ENCODE measurements at regions not wholly inside any gene's neighbourhood (a gene's known extent, or its start where the extent isn't known, plus 50 kb on each side); places are given as distances from the start of the nearest gene placed in this dataset.

DNA sequence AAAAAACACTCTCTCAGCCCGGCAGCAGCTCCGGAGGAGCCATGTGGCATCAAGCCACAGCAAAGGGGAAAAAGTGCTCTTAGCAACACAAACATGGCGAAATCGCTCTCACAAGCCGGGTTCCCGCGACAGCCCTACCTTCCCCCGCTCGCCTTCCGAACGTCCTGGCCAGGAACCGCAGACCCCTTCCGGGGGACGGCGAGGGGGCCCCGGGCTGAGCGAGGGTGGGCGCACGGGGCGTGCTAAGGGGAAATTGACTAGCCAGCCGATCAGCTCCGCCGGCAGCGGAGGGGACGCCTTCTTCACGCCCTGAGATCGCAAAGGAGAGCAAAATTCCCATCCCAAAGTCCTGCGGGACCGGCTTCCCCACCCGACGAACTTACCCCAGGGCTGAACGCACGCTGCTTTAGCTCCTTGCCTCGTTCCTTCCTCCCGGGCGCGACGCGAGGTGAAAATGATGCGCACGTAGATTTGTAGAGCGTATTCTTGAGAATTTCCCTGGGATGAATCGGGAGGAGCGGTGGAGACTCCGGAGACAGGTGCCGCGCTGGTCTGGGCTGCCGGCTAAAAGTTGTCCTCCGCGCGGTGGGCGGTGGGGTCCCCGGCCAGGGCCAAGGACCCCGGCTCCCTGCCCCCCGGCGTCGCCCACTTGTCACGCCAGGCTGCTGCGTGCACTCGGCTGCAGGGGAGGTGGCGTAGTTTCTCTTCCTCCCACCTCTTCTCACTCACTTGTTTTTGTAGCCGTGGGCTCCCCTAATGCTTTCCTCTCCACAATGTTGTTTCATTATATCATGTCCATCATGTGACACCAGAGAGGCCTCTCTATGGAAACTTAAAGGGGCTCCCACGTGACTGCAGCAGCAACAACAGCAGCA, 220.1 kb upstream of the MKLN1 start:
- peak; percentile 49 to 64 for DNase-seq (ENCODE audit: low read depth in 2 of 2)

DNA sequence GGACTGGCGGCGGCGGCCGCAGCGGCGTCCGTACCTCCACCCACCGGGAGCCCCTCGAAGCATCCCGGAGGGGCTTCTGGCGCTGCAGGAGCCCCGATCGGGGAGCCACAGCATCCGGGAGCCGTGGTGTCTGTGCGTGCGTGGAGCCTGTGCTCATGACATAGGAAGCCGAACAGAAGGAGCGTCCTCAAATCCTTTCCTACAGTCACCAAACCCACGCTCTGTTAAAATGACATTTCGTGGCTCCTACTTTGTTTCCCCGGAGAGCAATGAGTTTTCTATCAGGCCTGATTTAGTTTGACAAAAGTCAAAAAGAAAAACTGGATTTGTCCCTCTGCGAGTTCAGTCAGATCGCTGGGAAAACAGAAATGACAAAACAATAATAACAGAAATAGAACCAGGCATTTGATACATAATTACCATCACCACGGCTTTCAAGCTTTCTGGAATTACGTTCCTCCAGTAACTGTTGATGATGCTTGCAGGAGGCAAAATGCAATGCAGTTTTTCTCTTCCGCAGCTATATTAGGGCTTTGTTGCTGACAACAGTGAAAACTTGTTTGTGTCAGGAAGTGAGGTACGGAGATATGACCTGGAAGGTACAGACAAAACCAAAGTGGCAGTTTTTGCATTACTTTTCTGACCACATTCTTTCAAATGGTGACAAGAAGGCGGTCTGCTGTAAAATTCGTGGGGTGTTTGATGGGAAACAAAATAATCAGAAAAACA, 219.3 kb upstream of the MKLN1 start:
- no peak for DNase-seq (ENCODE audit: low read depth in 2 of 2)

DNA sequence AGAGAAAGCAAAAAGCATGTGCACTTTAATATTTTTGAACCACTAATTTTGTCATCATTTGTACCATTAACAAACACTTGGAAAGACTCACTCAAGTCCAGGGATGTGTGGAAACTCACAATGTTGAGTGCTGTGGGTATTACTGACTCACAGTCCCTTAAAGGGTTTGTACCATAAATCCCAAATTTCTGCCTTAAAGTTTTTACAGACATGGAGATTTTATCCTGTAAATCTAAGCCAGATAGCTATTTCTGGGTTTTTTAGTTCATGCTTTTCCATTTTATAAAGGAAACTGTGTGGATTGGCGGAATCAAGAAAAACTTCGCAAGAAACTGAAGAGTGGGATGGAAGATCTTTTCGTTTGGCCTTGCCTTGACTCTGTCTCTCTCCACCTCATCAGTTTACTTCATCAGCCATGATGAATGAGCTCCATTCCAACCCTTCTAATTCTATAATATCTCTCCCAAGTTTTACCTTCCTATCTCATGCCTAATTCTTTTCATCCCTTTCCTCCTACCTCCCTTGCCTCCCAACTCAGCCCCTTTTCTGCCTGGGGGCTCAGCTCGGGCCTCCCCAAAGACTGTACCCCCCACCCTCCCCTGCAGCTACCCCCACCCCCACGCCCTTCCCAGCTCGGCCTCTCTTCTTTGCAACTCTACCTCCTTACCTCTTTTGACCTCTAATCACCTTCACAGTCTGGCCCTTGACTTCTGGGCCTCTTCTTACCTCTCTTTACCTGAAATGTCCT, 218.5 kb upstream of the MKLN1 start:
- DNase-seq (ENCODE audit: low read depth in 2 of 2), result no peak

DNA sequence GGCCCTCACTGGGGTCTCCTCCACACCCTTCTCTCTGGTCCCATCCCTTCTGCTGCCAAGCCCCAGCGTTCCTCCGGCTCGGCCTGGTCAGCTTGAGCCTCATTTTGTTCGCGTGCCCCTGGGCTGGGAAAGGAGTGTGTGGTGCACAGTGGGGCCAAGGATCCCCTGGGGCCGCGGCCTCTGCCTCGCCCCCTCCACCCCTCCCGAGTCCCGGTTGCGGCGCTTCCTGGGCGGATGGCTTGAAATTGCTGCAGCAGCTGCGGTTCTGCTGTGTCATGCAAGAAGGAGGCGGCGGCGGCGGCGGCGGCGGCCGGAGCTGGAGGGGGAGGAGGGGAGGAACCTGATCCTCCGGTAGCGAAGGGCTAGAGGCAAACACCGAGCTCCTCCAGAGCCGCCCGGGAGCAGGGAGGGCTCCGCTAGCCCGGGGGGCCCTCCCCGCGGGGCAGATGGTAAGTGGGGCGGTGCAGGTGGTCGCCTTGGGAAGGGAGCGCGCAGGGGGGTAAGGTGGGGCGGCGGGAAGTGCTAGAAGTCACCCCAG, 217.8 kb upstream of the MKLN1 start:
- DNase-seq (ENCODE audit: low read depth in 2 of 2), result peak; percentile 51 to 53

DNA sequence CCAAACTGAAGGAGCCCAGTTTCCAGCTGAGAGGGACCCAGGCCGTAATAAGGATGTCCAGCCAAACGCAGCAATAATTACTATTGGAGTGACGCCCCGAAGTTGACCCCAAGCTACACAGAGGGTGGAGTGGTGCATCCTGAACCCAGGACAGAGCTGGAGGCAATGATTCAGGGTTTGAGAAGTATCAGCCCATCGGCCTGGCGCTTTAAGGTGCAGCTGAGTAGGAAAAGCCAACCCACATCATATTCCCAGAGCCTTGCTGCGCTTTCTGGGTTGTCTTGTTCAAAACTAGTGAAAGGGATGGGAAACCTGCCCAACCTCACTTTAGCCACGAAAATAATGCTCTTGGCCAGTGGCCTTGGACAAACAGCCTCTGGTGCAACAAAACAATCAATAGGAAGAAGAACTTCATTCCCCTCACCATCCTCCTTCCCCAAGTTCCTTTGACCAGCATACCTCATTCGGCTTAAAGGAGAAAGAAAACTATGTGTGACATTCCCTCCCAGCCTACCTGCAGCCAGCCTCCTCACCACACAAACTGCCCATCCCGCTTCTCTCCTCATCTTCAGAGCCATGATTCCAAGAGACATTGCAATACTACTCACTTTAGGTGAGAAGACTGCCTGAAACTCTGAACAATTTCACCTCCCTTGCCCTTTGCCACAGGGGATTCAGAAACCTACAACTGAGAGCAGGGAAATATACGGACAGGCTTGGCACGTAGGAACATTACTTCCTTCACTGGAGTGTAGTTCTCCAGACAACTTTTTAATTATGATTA, 217.2 kb upstream of the MKLN1 start:
- DNase-seq (ENCODE audit: low read depth in 2 of 2), result no peak

DNA sequence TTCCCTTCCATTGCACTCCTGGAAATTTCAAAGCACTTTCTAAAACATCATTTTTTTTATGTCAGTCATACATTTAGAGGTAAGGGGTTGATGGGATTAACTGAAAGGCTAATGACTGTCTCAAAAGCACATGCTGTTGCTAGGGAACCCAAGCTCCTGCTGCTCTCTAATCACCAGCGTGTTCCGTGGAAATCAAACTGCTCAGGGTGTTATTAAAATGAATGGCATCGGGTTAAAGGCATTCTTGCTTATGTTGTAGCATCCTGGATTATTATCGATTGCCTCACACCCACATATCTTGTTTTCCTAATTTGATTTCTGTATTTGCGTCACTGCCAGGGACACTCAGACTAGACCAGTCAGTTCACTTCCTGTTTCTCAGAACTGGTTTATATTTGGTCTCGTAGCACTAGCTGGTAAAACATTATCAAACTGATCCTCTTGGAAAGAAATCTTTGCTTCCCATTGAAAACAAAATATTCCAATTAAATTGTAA, 216.5 kb upstream of the MKLN1 start:
- no peak for DNase-seq (ENCODE audit: low read depth in 2 of 2)

DNA sequence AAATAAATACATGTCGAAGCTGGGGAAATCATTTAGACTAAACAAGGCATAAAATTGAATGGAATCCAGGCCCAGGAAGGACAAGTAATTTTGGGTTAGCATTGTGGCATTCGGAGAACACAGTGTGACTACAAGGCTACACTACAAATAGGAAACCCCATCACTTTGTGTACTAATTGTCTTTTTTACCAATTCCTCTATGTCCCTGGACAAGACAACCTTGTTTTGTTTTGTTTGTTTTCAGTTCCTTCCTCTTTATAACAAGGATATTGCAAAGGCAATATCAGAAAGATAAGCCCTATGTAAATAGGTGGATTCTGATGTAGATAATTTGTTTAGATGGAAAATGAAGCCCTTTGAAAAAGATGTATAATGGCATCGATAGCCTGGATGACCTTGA, 215.9 kb upstream of the MKLN1 start:
- no peak for DNase-seq (ENCODE audit: low read depth in 2 of 2)

DNA sequence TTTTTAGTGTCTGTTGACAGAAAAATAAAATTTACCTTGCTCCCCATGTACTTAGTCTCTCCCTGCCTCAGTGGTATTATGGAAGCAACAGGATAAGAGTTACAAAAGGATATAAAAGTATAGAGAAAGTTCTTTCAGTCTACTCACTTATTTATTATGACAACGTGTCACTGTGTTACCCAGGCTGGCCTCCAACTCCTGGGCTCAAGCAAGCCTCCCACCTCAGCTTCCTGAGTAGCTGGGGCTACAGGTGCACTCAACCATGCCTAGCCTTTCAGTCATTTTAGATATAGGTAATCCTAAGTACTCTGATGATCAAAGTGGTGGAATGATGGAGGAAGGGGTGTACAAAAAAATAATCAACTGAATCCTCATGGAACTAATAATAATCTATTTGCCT, 215.2 kb upstream of the MKLN1 start:
- no peak for DNase-seq (ENCODE audit: low read depth in 2 of 2)

DNA sequence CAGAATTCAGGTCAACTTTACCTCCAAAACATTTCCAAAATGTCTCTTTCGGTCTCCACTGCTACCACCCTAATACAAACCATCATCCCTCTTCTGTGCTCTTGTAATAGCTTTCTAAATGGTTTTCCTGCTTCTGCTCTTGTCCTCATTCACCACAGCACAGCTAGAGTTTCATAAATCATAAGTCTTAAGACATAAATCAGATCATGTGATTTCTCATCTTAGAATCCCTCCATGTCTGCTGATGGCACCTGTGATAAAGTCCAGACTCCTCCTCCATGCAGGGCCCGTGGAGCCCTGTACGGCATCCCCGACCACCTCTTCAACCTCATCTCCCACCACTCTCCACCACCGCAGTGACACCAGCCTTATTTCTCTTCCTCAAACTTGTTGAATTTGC, 212.3 kb upstream of the MKLN1 start:
- no peak for DNase-seq (ENCODE audit: low read depth in 2 of 2)

DNA sequence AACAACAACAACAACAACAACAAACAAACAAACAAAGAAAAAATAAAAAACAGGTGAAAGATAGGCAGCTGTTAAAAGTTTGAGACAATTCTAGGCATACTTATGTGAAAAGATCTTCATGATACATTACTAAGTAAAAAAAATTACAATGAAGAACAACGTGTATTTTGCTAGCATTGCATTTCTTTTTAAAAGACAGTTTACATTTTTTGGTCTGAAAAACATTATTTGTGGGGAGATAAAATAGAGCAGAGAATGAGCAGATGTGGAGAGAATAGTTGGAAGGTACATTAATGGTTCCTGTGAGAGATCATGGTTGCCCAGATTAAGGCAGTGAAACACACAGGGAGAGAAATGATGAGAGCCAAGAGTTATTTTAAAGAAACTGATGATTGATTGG, 210.2 kb upstream of the MKLN1 start:
- DNase-seq (ENCODE audit: low read depth in 2 of 2), result no peak

DNA sequence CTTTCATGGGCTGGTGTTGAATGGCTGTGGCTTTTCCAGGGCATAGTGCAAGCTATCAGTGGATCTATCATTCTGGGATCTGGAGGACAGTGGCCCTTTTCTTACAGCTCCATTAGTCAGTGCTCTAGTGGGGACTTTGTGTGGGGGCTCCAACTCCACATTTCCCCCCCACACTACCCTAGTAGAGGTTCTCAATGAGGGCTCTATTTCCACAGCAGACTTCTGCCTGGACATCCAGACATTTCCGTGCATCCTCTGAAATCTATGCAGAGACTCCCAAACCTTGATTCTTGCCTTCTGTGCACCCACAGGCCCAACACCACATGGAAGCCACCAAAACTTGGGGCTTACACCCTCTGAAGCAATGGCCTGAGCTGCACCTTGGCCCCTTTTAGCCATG, 208.3 kb upstream of the MKLN1 start:
- no peak for DNase-seq (ENCODE audit: low read depth in 2 of 2)

DNA sequence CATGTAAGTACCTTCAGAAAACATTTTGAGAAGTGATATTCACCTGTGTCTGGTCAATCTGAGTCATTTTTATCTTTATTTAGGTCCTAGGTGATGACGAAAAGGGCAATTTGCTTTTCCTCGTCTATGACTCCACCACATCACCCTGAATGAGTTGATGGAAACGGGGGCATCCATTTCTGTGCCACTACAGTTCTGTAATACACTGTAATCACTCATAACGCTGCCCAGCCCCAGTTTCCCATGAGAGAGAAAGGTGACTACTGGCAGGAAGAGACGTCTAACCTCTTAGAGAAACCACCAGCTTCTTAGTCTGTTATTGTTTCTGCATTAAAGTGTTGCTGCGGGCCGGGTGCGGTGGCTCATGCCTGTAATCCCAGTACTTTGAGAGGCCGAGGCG, 205.3 kb upstream of the MKLN1 start:
- DNase-seq (ENCODE audit: low read depth in 2 of 2), result no peak

DNA sequence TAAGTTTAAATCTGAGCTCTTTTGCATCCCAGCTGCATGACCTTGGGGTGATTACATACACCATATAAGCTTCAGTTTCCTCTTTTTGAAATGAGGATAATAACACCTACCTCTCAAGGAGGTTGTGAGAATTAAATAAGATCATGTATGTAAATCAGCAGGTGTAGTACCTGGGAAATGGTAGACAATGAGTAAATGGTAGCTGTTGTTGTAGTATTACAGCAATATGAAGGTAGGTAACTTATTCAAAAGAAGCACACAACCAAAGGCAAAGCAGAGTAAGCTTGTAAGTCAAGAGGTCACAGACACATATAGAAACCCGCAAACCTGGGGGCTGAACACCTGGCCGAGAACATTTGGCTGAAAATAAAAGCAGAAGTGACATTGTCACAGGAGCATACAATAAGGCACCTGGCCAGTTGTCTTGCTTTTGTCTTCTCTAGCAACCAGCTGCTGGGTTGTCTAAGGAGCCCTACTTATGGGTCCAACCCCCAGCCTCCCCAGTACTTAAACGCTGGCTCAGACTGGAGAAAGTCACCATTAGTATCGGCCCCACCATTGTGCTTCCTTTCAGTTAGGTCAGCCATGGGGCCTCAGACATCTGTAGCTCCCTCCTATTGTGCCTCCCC, 203.6 kb upstream of the MKLN1 start:
- DNase-seq (ENCODE audit: low read depth in 2 of 2), result no peak

DNA sequence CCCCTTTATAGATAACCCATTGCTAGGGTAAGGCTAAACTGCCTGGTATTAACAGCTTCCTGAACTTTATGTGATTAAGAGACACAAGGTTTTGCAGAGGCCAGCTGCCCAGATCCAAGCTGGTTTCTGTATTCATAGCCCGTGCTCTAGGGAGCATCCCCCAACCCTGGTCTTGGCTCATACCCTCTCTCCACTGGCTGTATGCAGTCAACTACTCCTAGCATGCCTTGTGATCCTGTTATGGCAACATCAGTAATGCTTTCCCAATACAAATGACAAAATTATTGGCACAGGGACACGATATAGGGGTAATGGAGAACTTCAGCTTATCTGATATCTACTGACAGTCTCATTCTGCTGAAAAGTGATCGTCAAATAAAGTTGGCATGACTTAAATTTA, 202.8 kb upstream of the MKLN1 start:
- DNase-seq (ENCODE audit: low read depth in 2 of 2), result no peak

DNA sequence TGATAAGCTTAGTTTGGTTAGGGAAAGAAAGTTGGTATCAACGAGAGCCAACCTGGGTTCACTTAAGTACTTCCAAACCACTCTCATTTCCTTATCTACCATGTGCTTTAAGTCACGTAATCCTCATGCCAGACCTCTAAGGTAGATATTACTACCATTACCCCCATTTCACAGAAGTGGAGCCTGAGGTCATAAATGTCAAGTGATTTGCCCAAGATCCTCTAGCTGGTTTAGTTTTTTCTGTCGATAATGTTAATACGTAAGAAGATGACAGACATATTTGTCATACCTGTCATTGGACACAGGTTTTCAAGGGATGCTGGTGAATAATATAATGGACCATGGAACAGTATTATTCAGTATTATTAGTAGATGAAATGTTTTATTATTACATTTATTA, 197.4 kb upstream of the MKLN1 start:
- no peak for DNase-seq (ENCODE audit: low read depth in 2 of 2)

DNA sequence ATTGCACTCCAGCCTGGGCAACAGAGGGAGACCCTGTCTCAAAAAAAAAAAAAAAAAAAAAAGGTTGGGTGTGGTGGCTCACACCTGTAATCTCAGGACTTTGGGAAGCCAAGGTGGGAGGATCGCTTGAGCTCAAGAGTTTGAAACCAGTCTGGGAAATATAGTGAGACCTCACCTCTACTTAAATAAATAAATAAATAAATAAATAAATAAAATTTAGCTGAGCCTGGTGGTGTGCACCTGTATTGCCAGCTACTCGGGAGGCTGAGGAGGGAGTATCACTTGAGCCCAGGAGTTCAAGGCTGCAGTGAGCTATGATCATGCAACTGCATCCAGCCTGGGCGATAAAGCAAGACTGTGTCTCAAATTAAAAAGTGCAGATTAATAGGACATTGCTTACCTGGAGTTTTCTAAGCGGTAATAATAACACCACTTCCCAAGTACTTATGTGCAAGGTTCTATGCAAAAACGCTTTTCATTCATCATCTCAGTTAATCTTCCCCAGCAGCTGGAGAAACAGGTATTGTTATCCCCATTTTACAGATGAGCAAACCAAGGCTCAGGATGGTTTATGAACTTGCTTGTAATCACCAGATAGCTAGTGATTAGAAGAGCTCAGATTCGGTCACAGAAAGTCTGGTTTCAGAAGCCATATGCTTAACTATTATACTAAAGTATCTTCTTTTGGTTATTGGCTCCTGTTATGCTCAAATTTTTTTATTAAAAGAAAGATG, 196.5 kb upstream of the MKLN1 start:
- no peak for DNase-seq (ENCODE audit: low read depth in 2 of 2)

DNA sequence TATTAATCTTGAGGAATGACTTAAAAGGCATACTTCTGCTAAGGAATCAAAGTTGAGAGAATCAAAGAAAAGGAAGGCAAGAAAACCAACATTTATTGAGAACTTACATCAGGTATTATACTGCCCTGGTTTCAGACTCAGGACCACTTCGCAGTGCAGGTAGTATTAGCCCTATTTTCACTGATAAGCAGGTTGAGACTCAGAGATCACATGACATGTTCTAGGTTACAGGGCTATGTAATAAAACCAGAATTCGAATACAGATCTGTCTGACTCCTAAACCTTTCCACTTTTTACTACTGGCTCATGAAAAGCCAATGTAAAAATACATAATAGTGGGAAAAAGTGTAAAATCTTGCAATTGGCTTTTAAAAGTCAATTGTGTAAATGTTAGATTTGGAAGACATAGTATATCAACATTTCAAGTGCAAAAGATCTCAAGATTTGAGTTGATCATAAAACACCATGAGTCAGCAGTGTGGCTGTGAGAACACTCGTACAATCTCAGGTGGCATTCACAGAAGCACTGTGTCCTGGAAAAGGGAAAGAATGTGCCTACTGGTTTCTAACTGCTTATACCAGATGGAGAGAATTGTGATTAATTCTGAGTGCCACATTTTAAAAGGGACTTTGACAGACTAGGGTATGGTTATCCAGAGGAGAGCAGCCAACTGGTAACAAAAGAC, 195.8 kb upstream of the MKLN1 start:
- DNase-seq (ENCODE audit: low read depth in 2 of 2), result no peak

DNA sequence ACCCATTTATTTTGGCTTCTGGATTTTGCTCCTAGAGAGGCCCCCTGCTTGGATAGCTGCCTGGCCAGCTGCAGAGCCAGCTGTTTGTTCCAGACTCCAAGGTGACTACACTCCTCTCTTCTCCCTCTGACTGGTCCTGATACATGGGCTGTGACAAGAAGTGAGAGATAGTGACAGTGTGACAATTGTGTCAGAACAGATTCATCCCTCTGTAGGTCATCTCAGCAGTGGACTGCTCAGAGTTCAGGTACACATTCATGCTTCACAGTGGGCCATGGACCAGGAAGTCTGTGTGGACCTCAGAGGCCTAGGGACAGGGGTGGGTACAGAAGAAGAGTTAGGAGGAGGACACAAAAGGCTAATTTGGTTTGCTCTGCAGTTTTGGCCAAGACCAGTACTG, 188.2 kb upstream of the MKLN1 start:
- DNase-seq (ENCODE audit: low read depth in 2 of 2), result no peak

DNA sequence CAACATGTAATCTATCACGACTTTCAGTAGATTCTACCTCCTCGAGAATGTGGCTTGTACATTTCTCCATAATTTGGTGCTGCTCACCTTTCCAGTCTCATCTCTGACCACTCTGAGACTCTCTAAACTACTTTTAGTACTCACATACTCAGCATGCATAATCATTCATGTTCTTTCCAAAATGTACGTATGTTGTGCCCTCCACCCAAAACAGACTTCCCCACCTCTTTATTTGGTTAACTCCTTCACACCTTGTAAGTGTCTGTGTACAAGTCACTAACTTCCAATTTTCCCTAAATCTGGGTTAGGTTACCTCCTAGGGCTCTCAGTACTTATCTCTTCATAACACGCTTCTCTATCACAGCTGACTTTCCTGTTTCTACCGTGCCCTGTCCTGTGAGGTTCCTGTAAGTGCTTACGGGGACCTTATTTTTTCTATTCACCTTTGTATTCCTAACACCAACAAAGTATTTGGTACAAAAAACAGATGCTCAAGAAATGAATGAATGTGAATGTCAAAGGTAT, 186.2 kb upstream of the MKLN1 start:
- DNase-seq (ENCODE audit: low read depth in 2 of 2), result no peak

Measured in stimulated activated CD8-positive, alpha-beta memory T cell treated with anti-CD3 and anti-CD28 coated beads, Interleukin-15, amount 100 ng/mL, for 4 hours (primary cell).